ENCODE measurements at regions not wholly inside any gene's neighbourhood (a gene's known extent, or its start where the extent isn't known, plus 50 kb on each side); places are given as distances from the start of the nearest gene placed in this dataset.
"Not testable (repeated sequence)": the region's sequence is repeated elsewhere in the genome, so short reads cannot be mapped to it uniquely, and the experiment has no call there.

GRCh38 chr12:67482751-67483661 is 165.5 kb upstream of the DYRK2 start:
- in situ Hi-C loops (cut with HindIII; ENCODE audit: low sequenced_read_pairs), result no loop called here
- peak; percentile 12 for DNase-seq (ENCODE audit: low spot score)

GRCh38 chr12:67483871-67484554 is 164.5 kb upstream of the DYRK2 start:
- DNase-seq (ENCODE audit: low spot score), result no peak
- in situ Hi-C loops (cut with HindIII; ENCODE audit: low sequenced_read_pairs), result no loop called here

- in situ Hi-C loops (cut with HindIII; ENCODE audit: low sequenced_read_pairs), result no loop called here
- DNase-seq (ENCODE audit: low spot score), result no peak
Observed at GRCh38 chr12:67484791-67485480, 163.6 kb upstream of the DYRK2 start.

- in situ Hi-C loops (cut with HindIII; ENCODE audit: low sequenced_read_pairs), result no loop called here
- no peak for DNase-seq (ENCODE audit: low spot score)
Observed at GRCh38 chr12:67486671-67487070, 161.9 kb upstream of the DYRK2 start.

- DNase-seq (ENCODE audit: low spot score); in situ Hi-C loops (cut with HindIII; ENCODE audit: low sequenced_read_pairs): not testable (repeated sequence)
Observed at GRCh38 chr12:67488349-67488748, 160.2 kb upstream of the DYRK2 start.

GRCh38 chr12:67489007-67489406 is 159.5 kb upstream of the DYRK2 start:
- DNase-seq (ENCODE audit: low spot score), result no peak
- in situ Hi-C loops (cut with HindIII; ENCODE audit: low sequenced_read_pairs), result no loop called here

- in situ Hi-C loops (cut with HindIII; ENCODE audit: low sequenced_read_pairs), result no loop called here
Observed at GRCh38 chr12:67496581-67496980, 152.0 kb upstream of the DYRK2 start.

GRCh38 chr12:67498991-67499390 is 149.6 kb upstream of the DYRK2 start:
- in situ Hi-C loops (cut with HindIII; ENCODE audit: low sequenced_read_pairs), result no loop called here
- DNase-seq (ENCODE audit: low spot score), result no peak

More at GRCh38 chr12:67496581-67496980, 152.0 kb upstream of the DYRK2 start:
- no peak for DNase-seq (ENCODE audit: low spot score)

GRCh38 chr12:67501362-67501761 is 147.2 kb upstream of the DYRK2 start:
- no peak for DNase-seq (ENCODE audit: low spot score)
- in situ Hi-C loops (cut with HindIII; ENCODE audit: low sequenced_read_pairs), result no loop called here

- no peak for DNase-seq (ENCODE audit: low spot score)
- in situ Hi-C loops (cut with HindIII; ENCODE audit: low sequenced_read_pairs), result no loop called here
Observed at GRCh38 chr12:67504026-67504425, 144.5 kb upstream of the DYRK2 start.

GRCh38 chr12:67506739-67507138 is 141.8 kb upstream of the DYRK2 start:
- DNase-seq (ENCODE audit: low spot score), result no peak
- in situ Hi-C loops (cut with HindIII; ENCODE audit: low sequenced_read_pairs), result no loop called here

- DNase-seq (ENCODE audit: low spot score), result no peak
- in situ Hi-C loops (cut with HindIII; ENCODE audit: low sequenced_read_pairs), result no loop called here
Observed at GRCh38 chr12:67508830-67509229, 139.7 kb upstream of the DYRK2 start.

- in situ Hi-C loops (cut with HindIII; ENCODE audit: low sequenced_read_pairs), result no loop called here
- no peak for DNase-seq (ENCODE audit: low spot score)
Observed at GRCh38 chr12:67509666-67510386, 138.7 kb upstream of the DYRK2 start.

- no peak for DNase-seq (ENCODE audit: low spot score)
- in situ Hi-C loops (cut with HindIII; ENCODE audit: low sequenced_read_pairs), result no loop called here
Observed at GRCh38 chr12:67512061-67512460, 136.5 kb upstream of the DYRK2 start.

GRCh38 chr12:67514502-67514901 is 134.0 kb upstream of the DYRK2 start:
- DNase-seq (ENCODE audit: low spot score), result no peak
- in situ Hi-C loops (cut with HindIII; ENCODE audit: low sequenced_read_pairs), result no loop called here

- no peak for DNase-seq (ENCODE audit: low spot score)
- in situ Hi-C loops (cut with HindIII; ENCODE audit: low sequenced_read_pairs), result no loop called here
Observed at GRCh38 chr12:67515679-67516340, 132.7 kb upstream of the DYRK2 start.

- in situ Hi-C loops (cut with HindIII; ENCODE audit: low sequenced_read_pairs), result no loop called here
- peak; percentile 78 for DNase-seq (ENCODE audit: low spot score)
Observed at GRCh38 chr12:67517181-67517887, 131.2 kb upstream of the DYRK2 start.
